Nephron progenitor cell (in vitro differentiated cells): ENCODE measurements at regions not wholly inside any gene's neighbourhood (a gene's known extent, or its start where the extent isn't known, plus 50 kb on each side); places are given as distances from the start of the nearest gene placed in this dataset.

Experiments used
- DNase-seq: peaks from one replicate; pipeline ENCODE4 v3.0.0; 2021
- H3K27ac Mint-ChIP-seq: 2 replicates; pipeline ENCODE4 v1.8.0; 2021; ENCODE audit warnings: mild to moderate bottlenecking, moderate library complexity, mixed read lengths
- H3K27me3 Mint-ChIP-seq: 2 replicates; pipeline ENCODE4 v1.8.0; 2021; ENCODE audit warnings: mild to moderate bottlenecking, low read depth, mixed read lengths; ENCODE audit not compliant: poor library complexity
- H3K36me3 Mint-ChIP-seq: 2 replicates; pipeline ENCODE4 v1.8.0; 2021; ENCODE audit warnings: low read depth, mixed read lengths
- H3K4me1 Mint-ChIP-seq: 2 replicates; pipeline ENCODE4 v1.8.0; 2021; ENCODE audit warnings: mixed read lengths
- H3K4me3 Mint-ChIP-seq: 2 replicates; pipeline ENCODE4 v1.8.0; 2021; ENCODE audit warnings: mild to moderate bottlenecking, moderate library complexity, mixed read lengths
- H3K9me3 Mint-ChIP-seq: 2 replicates; pipeline ENCODE4 v1.8.0; 2021; ENCODE audit warnings: mild to moderate bottlenecking, moderate library complexity, mixed read lengths
- TF ChIP-seq, protein P1 (sequence below): fragments of 200-600 bp; sonication (generic); IDR thresholded peaks from 2 replicates; pipeline ENCODE4 v1.5.0; 2021; ENCODE audit warnings: antibody characterized with exemption

DNA sequence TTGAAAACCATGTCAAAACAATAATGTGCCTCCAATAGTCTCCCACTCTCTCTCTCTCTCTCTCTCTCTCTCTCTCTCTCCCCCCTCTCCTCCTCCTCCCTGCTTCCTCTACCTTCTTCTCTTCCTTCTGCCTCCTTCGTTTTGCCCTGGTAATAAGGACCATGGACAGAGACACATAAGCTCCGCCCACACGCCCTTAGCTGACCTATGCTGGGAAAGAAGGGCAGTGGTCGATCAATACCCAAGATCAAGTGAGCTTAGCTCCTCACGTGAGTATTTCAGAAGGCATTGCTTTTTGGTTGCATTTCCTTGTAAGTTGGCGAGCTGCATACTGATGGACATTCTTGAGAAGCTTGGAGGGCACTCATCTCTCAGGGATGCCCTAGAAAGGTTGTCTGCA is 194.8 kb downstream of the MIAT start:
- no peaks in the 10 kb centered on the region for H3K9me3 Mint-ChIP-seq
- H3K27me3 Mint-ChIP-seq: peaks cover 77% of the 10 kb centered on the region
- H3K27ac Mint-ChIP-seq: no peak overlapping the region
- peak; percentile 79 for DNase-seq
- H3K4me1 Mint-ChIP-seq: no peaks in the 10 kb centered on the region
- no peak overlapping the region for H3K4me3 Mint-ChIP-seq
- TF ChIP-seq, protein P1, sequence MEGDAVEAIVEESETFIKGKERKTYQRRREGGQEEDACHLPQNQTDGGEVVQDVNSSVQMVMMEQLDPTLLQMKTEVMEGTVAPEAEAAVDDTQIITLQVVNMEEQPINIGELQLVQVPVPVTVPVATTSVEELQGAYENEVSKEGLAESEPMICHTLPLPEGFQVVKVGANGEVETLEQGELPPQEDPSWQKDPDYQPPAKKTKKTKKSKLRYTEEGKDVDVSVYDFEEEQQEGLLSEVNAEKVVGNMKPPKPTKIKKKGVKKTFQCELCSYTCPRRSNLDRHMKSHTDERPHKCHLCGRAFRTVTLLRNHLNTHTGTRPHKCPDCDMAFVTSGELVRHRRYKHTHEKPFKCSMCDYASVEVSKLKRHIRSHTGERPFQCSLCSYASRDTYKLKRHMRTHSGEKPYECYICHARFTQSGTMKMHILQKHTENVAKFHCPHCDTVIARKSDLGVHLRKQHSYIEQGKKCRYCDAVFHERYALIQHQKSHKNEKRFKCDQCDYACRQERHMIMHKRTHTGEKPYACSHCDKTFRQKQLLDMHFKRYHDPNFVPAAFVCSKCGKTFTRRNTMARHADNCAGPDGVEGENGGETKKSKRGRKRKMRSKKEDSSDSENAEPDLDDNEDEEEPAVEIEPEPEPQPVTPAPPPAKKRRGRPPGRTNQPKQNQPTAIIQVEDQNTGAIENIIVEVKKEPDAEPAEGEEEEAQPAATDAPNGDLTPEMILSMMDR: no peak
- no peaks in the 10 kb centered on the region for H3K36me3 Mint-ChIP-seq

DNA sequence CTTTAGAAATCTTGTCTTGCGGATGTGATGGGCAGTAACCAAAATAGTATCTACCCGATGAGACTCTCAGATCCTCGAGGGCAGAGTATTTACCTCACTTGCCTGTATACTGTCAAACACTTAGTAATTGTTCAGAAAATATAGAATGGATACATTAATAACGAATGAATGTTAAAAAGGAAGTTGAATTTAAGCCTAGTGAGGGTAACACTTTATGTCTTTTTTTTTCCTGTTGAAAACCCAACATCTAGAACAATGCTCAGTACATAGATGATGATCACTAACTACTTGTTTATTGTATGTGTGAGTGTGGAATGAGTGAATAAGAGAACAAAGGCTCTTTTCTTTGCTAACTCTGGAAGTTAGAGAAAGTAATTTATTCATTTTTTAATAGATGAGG is 195.7 kb downstream of the MIAT start:
- H3K4me1 Mint-ChIP-seq: no peaks in the 10 kb centered on the region
- H3K27me3 Mint-ChIP-seq: peaks cover 79% of the 10 kb centered on the region
- H3K9me3 Mint-ChIP-seq: no peaks in the 10 kb centered on the region
- no peak overlapping the region for H3K4me3 Mint-ChIP-seq
- H3K36me3 Mint-ChIP-seq: no peaks in the 10 kb centered on the region
- DNase-seq: no peak
- H3K27ac Mint-ChIP-seq: no peak overlapping the region
- TF ChIP-seq, protein P1: no peak

DNA sequence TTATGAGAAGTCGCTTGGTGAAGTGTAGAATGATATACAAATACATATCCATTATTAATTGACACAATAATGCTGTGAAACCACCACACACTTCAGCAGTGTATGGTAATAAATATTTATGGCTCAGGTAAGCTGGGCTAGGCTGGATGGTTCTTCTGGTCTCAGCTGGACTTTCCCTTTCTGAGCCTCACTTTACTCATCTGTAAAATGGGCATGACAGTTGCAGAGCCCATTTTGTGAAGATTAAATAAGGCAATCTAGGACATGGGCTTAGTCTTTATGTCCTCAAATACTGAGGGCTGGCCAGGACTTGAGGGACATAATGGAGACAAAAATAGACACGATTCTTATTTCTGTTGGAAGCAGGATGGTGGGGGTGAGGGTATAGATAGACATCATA is 196.1 kb downstream of the MIAT start:
- H3K9me3 Mint-ChIP-seq: no peaks in the 10 kb centered on the region
- H3K4me3 Mint-ChIP-seq: no peak overlapping the region
- H3K27ac Mint-ChIP-seq: no peak overlapping the region
- H3K4me1 Mint-ChIP-seq: no peaks in the 10 kb centered on the region
- no peaks in the 10 kb centered on the region for H3K36me3 Mint-ChIP-seq
- TF ChIP-seq, protein P1: no peak
- H3K27me3 Mint-ChIP-seq: peaks cover 80% of the 10 kb centered on the region
- DNase-seq: no peak

DNA sequence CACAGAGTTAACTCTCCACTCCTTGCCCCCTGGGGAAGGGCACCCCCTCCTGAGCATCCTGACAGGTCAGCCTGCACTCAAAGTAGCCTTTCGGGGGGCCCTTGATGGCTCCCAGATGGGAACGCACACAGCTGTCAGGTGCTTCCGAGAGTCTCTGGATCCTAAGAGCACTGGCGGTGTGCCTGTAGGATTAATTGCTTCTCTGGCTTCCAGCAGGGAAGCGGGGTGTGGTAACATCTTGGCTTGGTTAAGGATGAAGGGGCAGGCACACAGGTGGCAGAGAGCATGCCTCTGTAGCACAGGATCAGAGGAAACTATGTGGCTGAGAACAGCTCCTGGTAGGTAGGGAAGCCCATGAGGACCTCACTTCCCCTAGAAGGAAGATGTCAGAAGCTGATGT is 199.8 kb downstream of the MIAT start:
- Mint-ChIP-seq H3K27ac (no peak overlapping the region), H3K4me1 (no peaks in the 10 kb centered on the region), H3K27me3 (peaks cover 78% of the 10 kb centered on the region), H3K36me3 (no peaks in the 10 kb centered on the region), H3K4me3 (no peak overlapping the region), H3K9me3 (peaks cover 7% of the 10 kb centered on the region)
- no peak for DNase-seq
- TF ChIP-seq, protein P1: no peak

DNA sequence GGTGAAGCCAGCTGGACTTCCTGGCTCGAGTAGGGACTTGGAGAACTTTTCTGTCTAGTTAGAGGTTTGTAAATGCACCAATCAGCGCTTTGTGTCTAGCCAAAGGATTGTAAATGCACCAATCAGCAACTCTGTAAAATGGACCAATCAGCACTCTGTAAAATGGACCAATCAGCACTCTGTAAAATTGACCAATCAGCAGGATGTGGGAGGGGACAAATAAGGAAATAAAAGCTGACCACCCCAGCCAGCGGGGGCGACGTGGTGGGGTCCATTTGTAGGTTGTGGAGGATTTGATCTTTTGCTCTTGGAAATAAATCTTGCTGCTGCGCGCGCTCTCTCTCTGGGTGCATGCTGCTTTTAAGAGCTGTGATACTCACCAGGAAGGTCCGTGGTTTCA is 202.9 kb downstream of the MIAT start:
- no peaks in the 10 kb centered on the region for H3K4me1 Mint-ChIP-seq

DNA sequence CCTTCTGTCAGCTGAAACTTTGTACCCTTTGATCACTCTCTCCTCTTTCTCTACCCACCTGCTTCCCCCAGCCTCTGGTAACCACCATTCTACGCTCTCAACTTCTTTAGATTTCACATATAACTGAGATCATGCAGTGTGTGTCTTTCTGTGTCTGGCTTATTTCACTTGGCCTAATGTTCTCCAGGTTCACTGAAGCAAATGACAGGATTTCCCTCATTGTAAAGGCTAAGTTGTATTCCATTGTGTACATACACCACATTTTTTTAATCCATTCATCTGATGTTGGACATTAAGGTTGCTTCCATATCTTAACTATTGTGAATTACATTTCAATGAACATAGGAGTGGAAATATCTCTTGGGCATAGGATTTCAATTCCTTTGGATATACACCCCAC is 207.6 kb downstream of the MIAT start:
- no peak overlapping the region for H3K4me3 Mint-ChIP-seq
- no peak overlapping the region for H3K27ac Mint-ChIP-seq
- TF ChIP-seq, protein P1: no peak

More for the DNA sequence above, 202.9 kb downstream of the MIAT start:
- TF ChIP-seq, protein P1: no peak
- Mint-ChIP-seq H3K27me3 (peaks cover 72% of the 10 kb centered on the region), H3K4me3 (no peak overlapping the region), H3K27ac (no peak overlapping the region), H3K9me3 (peaks cover 7% of the 10 kb centered on the region), H3K36me3 (no peaks in the 10 kb centered on the region)
- DNase-seq: no peak

More for the DNA sequence above, 207.6 kb downstream of the MIAT start:
- Mint-ChIP-seq H3K4me1 (no peaks in the 10 kb centered on the region), H3K27me3 (peaks cover 52% of the 10 kb centered on the region), H3K9me3 (peaks cover 28% of the 10 kb centered on the region), H3K36me3 (no peaks in the 10 kb centered on the region)
- no peak for DNase-seq
